GM19452 (cell line): ENCODE measurements at regions not wholly inside any gene's neighbourhood (a gene's known extent, or its start where the extent isn't known, plus 50 kb on each side); places are given as distances from the start of the nearest gene placed in this dataset.

Source experiments
- ATAC-seq: cut with Tn5 transposase; IDR thresholded peaks from one replicate; pipeline ENCODE4 v1.9.1; 2021; ENCODE audit not compliant: unreplicated experiment

DNA sequence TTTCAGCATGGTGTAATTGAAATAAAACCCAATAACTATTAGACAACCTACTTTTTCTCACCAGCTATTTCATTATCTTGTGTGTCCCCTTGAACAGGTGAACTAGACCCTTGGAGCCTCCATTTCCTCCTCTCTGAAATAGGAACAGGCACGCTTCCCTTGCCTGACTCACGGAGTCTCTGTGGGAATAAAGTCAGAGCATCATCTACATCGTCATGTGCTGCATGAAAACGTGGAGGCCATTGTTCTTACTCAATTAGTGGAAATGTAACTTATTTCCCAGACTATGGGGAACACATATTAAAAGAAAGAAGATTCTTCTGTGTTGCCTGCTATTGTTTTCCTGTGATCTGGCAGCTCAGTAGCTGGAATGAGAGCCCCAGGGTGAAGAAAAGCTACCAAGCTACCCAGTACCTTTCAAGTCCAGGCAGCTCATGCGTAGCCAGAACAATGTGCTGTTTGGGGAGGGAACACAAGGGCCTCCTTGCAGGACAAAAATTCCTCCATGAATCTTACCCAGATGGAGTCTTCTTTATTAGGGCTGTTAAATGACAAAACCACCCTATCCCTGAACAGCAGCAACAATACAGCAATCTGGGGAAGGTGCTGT is 59.8 kb downstream of the SOX11 start:
- ATAC-seq, result no peak

GRCh38 chr2:5756272-5756671 is 64.1 kb downstream of the SOX11 start:
- no peak for ATAC-seq

GRCh38 chr2:5758346-5758745 is 66.2 kb downstream of the SOX11 start:
- no peak for ATAC-seq

GRCh38 chr2:5759949-5760348 is 67.8 kb downstream of the SOX11 start:
- ATAC-seq, result no peak

GRCh38 chr2:5763531-5763930 is 71.3 kb downstream of the SOX11 start:
- ATAC-seq, result no peak

GRCh38 chr2:5764041-5764440 is 71.9 kb downstream of the SOX11 start:
- ATAC-seq, result no peak

- no peak for ATAC-seq
These were observed 73.9 kb downstream of the SOX11 start for GRCh38 chr2:5766056-5766455.

- no peak for ATAC-seq
These were observed 74.4 kb downstream of the SOX11 start for GRCh38 chr2:5766561-5766960.

- no peak for ATAC-seq
These were observed 84.9 kb downstream of the SOX11 start for GRCh38 chr2:5777131-5777535.

DNA sequence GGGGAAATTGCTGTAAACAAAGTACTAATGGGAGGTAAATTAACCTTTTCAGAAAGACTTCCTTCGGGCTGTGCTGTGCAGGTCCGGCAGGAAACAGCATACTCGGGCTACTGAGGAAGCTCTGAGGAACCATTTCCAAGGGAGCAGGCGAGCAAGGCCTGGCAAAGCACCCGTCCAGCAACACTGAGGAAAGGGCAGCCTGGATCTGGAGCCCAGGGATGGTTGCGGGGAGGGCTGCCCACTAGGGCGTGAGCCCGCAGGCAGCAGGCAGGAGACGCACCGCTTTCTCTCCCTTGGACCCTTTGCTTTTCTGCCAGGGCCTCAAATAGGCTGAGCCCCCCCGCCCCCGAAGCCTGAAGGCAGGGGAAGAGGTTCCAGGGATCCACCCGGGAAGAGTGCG is 89.5 kb downstream of the SOX11 start:
- ATAC-seq, result no peak

GRCh38 chr2:5782103-5782502 is 89.9 kb downstream of the SOX11 start:
- ATAC-seq, result no peak

GRCh38 chr2:5788447-5788846 is 96.3 kb downstream of the SOX11 start:
- ATAC-seq, result no peak

DNA sequence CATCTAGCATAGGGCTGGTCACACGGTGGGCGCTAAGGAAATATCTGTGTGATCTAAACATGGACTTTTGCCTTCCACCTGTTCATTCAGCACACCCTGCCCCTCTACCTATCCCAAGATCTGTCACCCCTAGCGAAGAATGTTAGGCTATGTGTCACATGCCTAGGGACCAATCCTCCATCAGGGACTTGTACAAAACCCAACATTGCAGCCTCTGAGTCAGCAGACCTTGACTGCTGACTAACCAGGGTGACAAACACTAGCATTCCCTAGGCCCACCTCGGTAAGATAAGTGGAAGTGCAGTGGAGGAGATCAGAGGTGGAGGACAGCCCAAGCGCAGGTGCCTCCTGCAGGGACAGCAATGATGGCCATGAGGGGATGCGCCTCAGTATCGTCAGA is 99.2 kb downstream of the SOX11 start:
- no peak for ATAC-seq

GRCh38 chr2:5794012-5794411 is 101.8 kb downstream of the SOX11 start:
- no peak for ATAC-seq

- ATAC-seq, result no peak
These were observed 105.9 kb downstream of the SOX11 start for GRCh38 chr2:5798084-5798483.

DNA sequence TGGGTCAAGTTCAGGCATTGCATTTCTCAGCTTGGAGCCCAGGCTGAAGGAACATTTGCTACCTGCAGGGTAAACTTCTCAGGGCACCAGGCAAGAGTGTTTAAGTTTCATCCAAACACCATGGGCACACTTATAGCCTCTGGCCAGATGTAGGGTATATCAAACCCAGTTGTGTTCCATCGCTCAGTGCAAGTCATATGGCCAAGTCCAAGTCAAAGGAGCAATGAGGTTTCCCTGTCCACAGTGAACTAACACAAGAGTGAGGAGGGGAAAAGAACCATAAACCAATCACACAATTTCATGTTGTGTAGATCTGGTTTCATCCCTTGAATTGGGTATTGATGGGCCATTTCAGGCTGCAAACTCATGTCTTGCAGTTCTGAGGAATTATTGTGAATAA is 107.2 kb downstream of the SOX11 start:
- no peak for ATAC-seq

GRCh38 chr2:5803547-5803946 is 111.4 kb downstream of the SOX11 start:
- no peak for ATAC-seq

DNA sequence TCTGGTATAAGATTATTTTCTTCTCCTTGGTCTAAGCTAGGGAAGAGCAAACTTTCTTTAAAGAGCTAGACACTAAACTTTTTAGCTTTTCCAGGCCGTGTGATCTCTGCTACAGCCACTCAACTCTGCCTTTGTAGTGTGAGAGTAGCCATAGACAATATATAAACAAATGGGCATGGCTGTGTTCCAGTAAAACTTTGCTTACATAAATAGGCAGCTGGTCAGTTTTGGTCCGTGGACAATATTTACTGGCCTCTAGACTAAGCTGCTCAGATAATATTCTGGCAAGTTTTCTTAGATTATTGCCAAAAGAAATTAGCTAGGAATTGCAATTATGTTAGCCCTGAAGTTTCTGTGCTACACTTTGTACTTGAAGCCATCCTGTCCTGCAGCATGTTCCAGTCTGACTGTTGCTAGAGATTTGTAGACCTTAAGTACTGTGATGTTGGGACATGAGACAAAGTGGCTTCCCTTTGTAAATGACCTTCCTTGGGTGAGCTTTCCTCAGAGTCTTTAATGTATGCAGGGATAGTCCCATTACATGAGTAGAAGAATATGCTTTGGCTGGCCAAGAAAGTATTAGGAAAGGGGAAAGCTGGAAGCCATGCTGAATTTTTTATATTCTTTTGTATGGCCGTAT is 126.9 kb downstream of the SOX11 start:
- ATAC-seq, result no peak

- no peak for ATAC-seq
These were observed 131.9 kb downstream of the SOX11 start for GRCh38 chr2:5824126-5824525.

- no peak for ATAC-seq
These were observed 133.5 kb downstream of the SOX11 start for GRCh38 chr2:5825686-5826085.

DNA sequence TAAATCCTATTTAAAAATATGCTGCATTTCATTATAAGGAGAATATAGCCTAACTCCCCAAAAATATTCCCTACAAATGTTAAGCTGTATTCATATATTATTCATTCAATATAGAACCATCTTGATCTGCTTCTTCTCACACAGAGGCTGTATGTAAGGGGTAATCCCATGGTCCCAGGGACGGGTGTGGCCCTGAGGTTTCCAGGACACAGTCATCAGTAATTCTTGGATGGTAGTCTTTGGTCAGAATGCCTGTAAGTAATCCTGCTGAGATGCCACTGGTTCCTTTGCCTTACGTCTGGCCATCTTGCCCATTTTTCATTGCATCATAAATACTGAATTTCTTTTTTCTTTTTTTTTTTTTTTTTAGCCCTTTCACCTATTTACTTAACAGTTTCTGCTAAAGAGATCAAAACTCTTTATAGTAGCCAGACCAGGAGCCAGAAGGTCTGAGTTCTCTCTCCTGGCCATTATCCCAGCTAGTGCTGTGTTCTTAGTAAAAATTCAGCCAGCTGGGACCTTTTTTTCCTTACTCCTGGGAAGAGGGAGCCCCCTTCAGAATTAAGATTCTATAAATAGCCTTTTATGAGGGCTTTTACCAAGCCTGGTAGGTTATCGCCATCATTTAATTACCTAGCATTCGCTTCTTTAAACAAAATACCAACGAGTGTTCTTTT is 134.9 kb downstream of the SOX11 start:
- ATAC-seq, result no peak

DNA sequence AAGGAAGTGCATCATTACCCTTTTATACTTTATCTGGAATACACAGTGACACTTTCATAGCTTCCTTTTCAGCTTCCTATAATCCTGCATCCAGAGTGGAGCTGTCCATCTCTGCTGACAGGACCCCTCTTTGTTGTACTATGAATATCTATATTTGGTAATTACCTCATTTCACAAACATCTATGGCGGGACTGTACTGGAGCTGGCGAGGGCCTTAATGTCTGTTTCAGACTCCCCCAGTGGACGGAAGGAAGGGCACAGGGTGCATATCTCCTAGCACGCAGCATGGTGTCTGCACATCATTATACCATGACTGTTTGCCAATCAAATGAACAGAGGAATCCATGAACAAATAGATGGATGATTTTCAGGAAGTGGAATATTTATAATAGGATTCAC is 142.3 kb downstream of the SOX11 start:
- no peak for ATAC-seq

- no peak for ATAC-seq
These were observed 147.4 kb downstream of the SOX11 start for GRCh38 chr2:5839550-5839949.
